ENCODE measurements at regions not wholly inside any gene's neighbourhood (a gene's known extent, or its start where the extent isn't known, plus 50 kb on each side); places are given as distances from the start of the nearest gene placed in this dataset.

GRCh38 chr1:82919837-82920236 is 1079.1 kb downstream of the TTLL7 start:
- H3K27ac ChIP-seq, result no peak overlapping the region
- no peak overlapping the region for H3K4me3 ChIP-seq

GRCh38 chr1:82907313-82907712 is 1091.6 kb downstream of the TTLL7 start:
- in situ Hi-C loops (cut with MboI; ENCODE audit: low sequenced_read_pairs in 4 of 4), result no loop called here

More at GRCh38 chr1:82919837-82920236, 1079.1 kb downstream of the TTLL7 start:
- no peak for DNase-seq
- intact Hi-C loops (cut with DNase I; ENCODE audit: low total_unique reads) (no loop called here), in situ Hi-C loops (cut with MboI; ENCODE audit: low sequenced_read_pairs in 4 of 4) (no loop called here)
- Histone ChIP-seq H3K27me3 (no peaks in the 10 kb centered on the region), H3K4me1 (peaks cover 0 to 5% of the 10 kb centered on the region in 2 donors), H3K36me3 (no peaks in the 10 kb centered on the region), H3K9me3 (no peaks in the 10 kb centered on the region)
- no peak for ATAC-seq
- no peak for TF ChIP-seq CTCF (IDR thresholded peaks at IDR 0.05 in 4 of 5, conservative IDR thresholded peaks at IDR 0.05 in 1 of 5)
- TF ChIP-seq POLR2A (IDR thresholded peaks at IDR 0.05), result no peak

GRCh38 chr1:82903626-82904025 is 1095.3 kb downstream of the TTLL7 start:
- Histone ChIP-seq H3K4me3 (no peak overlapping the region), H3K4me1 (no peaks in the 10 kb centered on the region), H3K27me3 (no peaks in the 10 kb centered on the region), H3K9me3 (no peaks in the 10 kb centered on the region), H3K36me3 (no peaks in the 10 kb centered on the region), H3K27ac (no peak overlapping the region)
- TF ChIP-seq POLR2A (IDR thresholded peaks at IDR 0.05), result no peak
- no peak for TF ChIP-seq CTCF (IDR thresholded peaks at IDR 0.05 in 4 of 5, conservative IDR thresholded peaks at IDR 0.05 in 1 of 5)
- ATAC-seq (no peak), DNase-seq (no peak)
- in situ Hi-C loops (cut with MboI; ENCODE audit: low sequenced_read_pairs in 4 of 4) (no loop called here), intact Hi-C loops (cut with DNase I; ENCODE audit: low total_unique reads) (no loop called here)

More at GRCh38 chr1:82907313-82907712, 1091.6 kb downstream of the TTLL7 start:
- H3K27ac ChIP-seq, result no peak overlapping the region
- H3K4me3 ChIP-seq, result no peak overlapping the region
- no peak for ATAC-seq
- H3K9me3 ChIP-seq, result no peaks in the 10 kb centered on the region
- TF ChIP-seq POLR2A (IDR thresholded peaks at IDR 0.05) (no peak), CTCF (IDR thresholded peaks at IDR 0.05 in 4 of 5, conservative IDR thresholded peaks at IDR 0.05 in 1 of 5) (no peak)
- DNase-seq, result no peak
- H3K36me3 ChIP-seq, result no peaks in the 10 kb centered on the region
- H3K4me1 ChIP-seq, result no peaks in the 10 kb centered on the region
- no peaks in the 10 kb centered on the region for H3K27me3 ChIP-seq
- intact Hi-C loops (cut with DNase I; ENCODE audit: low total_unique reads), result no loop called here

- no peak overlapping the region for H3K4me3 ChIP-seq
- intact Hi-C loops (cut with DNase I; ENCODE audit: low total_unique reads), result no loop called here
- H3K27me3 ChIP-seq, result no peaks in the 10 kb centered on the region
- DNase-seq (no peak), ATAC-seq (no peak)
- H3K4me1 ChIP-seq, result no peaks in the 10 kb centered on the region
- no peak overlapping the region for H3K27ac ChIP-seq
- TF ChIP-seq CTCF (IDR thresholded peaks at IDR 0.05 in 4 of 5, conservative IDR thresholded peaks at IDR 0.05 in 1 of 5) (no peak), POLR2A (IDR thresholded peaks at IDR 0.05) (no peak)
- H3K36me3 ChIP-seq, result no peaks in the 10 kb centered on the region
- no peaks in the 10 kb centered on the region for H3K9me3 ChIP-seq
- in situ Hi-C loops (cut with MboI; ENCODE audit: low sequenced_read_pairs in 4 of 4), result no loop called here
These were observed 1097.4 kb downstream of the TTLL7 start for GRCh38 chr1:82901561-82901960.

GRCh38 chr1:82901118-82901517 is 1097.8 kb downstream of the TTLL7 start:
- intact Hi-C loops (cut with DNase I; ENCODE audit: low total_unique reads), result no loop called here
- Histone ChIP-seq H3K27ac (no peak overlapping the region), H3K36me3 (no peaks in the 10 kb centered on the region), H3K9me3 (no peaks in the 10 kb centered on the region), H3K27me3 (no peaks in the 10 kb centered on the region), H3K4me3 (no peak overlapping the region), H3K4me1 (no peaks in the 10 kb centered on the region)
- TF ChIP-seq POLR2A (IDR thresholded peaks at IDR 0.05) (no peak), CTCF (IDR thresholded peaks at IDR 0.05 in 4 of 5, conservative IDR thresholded peaks at IDR 0.05 in 1 of 5) (no peak)
- in situ Hi-C loops (cut with MboI; ENCODE audit: low sequenced_read_pairs in 4 of 4), result no loop called here
- ATAC-seq, result no peak
- DNase-seq, result no peak

Measured in gastrocnemius medialis (tissue), 4 donors.